ENCODE measurements at regions not wholly inside any gene's neighbourhood (a gene's known extent, or its start where the extent isn't known, plus 50 kb on each side); places are given as distances from the start of the nearest gene placed in this dataset.

DNA sequence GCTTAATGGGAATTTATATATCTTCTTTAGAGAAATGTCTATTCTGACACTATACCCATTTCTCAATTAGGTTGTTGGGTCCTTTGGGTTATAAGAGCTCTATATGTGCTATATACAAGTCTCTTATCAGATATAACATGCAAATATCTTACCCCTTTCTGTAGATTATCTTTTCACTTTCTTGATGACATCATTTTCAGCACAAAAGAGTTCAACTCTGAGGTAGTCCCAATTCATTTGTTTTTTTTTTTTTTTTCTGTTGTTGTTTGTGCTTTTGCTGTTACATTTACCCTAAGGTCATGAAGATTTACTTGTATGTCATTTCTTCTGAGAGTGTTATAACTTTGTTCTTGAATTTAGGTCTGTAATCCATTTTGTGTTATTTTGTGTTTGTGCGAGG lies 326.4 kb downstream of the CENPC start:
- no peak for DNase-seq

GRCh38 chr4:67207941-67208441 lies 337.3 kb downstream of the CENPC start:
- no peak for DNase-seq

- no peak for DNase-seq
Measured at GRCh38 chr4:67204441-67204840, 340.9 kb downstream of the CENPC start.

- no peak for DNase-seq
Measured at GRCh38 chr4:67201334-67201733, 344.0 kb downstream of the CENPC start.

DNA sequence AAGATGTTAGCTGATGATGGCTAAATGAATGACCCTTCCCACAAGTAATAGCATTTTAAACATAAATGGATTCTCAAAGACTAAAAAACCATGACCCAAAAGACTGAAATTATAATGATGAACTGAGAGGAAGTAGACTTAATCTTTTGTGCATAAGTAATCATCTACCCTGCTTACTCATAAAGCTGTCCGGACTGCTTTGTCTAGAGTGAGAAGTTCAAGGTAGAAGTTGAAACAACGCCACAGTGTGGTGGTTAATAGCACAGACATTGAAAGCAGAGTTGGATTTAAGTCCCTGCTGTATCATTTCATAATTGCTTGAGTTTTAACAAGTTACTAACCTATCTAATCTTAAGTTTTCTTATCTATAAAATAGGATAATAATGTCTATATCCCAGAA lies 346.6 kb downstream of the CENPC start:
- no peak for DNase-seq

- DNase-seq, result no peak
Measured at GRCh38 chr4:67167849-67168248, 377.5 kb downstream of the CENPC start.

GRCh38 chr4:67162690-67163089 lies 382.6 kb downstream of the CENPC start:
- DNase-seq, result no peak

- no peak for DNase-seq
Measured at GRCh38 chr4:67161311-67161710, 384.0 kb downstream of the CENPC start.

DNA sequence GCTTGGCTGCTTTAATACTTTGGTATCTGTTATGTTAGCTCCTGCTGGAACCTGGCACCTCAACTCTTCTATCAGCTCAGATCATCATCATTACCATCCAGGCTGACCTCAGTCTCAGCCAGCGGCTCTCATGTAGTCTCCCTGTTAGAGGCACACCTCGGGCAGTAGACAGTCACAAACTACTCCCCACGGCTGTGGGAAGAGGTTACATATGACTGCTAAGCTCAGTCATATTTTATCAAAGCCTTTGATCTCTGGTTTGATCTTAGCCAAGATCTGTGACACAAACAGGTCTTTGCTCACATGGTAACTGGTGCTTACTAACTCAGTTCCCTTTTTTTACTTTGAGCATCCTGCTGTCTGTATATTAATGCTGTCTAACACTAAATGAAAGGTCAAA lies 384.9 kb downstream of the CENPC start:
- no peak for DNase-seq

GRCh38 chr4:67158666-67159065 lies 386.6 kb downstream of the CENPC start:
- no peak for DNase-seq

DNA sequence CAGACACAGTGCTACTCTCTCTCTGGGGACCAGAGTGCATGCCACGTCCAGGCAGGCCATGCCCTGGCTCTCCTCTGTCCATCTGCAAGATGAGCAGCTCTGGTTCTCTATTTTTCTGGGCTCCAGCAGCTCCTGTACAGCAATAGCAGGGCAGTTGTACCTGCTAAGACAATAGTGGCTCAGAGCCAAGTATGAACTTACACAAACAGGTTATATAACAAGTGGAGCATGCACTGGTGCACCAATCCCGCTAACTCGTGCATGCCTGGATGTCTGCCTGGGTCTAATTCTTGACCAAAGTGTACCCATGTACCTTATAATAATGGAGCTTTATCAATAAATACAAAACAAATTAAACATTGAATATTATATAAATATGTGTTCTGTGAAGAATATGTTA lies 392.3 kb downstream of the CENPC start:
- no peak for DNase-seq

DNA sequence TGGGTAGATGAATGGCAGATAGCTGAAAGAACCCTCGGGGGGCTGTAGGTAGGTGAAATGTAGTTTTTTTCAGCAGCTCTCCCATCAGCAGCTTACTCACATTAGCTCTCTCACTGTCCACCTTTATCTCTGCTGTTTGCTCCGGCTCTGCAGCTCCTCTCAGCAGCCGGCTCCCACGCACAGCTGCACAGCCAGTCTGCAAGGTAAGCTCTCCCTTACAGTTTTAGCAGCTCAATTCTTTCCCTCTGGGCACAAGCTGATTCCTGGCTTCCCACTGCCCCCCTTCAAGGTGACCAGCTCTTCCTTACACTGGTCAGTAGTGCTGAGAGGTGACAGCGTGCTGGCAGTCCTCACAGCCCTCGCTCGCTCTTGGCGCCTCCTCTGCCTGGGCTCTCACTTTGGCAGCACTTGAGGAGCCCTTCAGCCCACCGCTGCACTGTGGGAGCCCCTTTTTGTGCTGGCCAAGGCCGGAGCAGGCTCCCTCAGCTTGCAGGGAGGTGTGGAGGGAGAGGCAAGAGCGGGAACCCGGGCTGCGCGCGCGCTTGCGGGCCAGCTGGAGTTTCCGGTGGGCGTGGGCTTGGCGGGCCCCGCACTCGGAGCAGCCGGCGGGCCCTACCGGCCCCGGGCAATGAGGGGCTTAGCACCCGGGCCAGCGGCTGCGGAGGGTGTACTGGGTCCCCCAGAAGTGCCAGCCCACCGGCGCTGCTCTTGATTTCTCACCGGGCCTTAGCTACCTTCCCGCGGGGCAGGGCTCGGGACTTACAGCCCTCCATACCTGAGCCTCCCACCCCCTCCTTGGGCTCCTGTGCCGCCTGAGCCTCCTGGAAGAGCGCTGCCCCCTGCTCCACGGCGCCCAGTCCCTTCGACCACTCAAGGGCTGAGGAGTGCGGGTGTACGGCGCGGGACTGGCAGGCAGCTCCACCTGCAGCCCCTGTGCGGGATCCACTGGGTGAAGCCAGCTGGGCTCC lies 393.6 kb downstream of the CENPC start:
- no peak for DNase-seq

DNA sequence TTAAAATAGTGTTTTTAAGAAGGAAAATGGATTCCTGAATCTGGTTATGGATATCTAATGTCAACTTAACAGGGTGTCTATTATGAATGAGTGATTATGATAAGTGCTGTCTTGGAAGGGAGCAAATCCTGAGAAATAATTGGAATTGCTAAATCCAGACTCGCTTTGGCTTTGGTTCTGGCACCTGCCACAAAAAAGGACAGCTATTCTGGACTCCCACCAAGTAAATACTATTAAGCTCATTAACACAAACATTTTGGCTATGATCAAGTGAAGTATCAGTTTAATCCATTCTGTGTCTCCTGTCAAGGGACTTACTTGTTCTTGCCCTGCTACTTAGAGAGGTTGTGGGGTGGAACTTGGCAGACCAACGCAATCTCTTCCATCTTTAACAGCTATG lies 403.7 kb downstream of the CENPC start:
- DNase-seq, result no peak

GRCh38 chr4:67134616-67135015 lies 410.7 kb downstream of the CENPC start:
- no peak for DNase-seq

- no peak for DNase-seq
Measured at GRCh38 chr4:67133162-67133561, 412.1 kb downstream of the CENPC start.

- DNase-seq, result no peak
Measured at GRCh38 chr4:67131224-67131623, 414.1 kb downstream of the CENPC start.

- no peak for DNase-seq
Measured at GRCh38 chr4:67130411-67130810, 414.9 kb downstream of the CENPC start.

GRCh38 chr4:67126570-67126969 lies 418.7 kb downstream of the CENPC start:
- DNase-seq, result no peak

DNA sequence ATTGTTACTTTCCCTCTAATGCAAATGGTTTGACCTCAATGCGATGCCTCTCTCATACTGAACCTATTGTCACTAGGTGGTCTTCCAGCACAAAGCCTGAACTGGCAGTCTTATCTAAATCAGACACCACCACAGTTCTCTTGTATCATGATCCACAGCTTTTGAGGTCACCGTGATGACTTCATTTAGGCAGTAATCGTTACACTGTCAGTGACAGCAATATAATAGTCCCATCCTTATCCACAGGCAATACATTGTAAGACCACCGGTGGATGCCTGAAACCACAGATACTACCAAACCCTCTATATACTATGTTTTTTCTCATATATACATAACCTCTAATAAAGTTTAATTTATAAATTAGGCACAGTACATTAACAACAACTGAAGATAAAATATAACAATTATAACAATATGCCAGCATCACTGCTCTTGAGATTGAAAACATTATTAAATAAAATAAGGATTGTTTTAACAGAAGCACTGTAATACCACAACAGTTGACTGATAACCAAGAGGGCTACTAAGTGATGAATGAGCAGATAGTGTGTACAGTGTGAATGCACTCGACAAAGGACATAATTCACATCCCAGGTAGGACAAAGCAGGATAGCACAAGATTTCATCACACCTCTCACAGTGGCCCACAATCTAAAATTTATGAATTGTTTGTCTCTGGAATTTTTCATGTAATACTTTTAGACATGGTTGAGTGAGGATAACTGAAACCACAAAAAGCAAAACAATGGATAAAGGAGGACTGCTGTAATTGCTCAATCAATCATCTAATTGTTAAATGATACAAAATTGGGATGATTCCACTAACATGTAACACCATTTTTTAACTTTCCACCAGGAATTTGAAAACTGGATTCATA lies 419.4 kb downstream of the CENPC start:
- DNase-seq, result no peak

- DNase-seq, result no peak
Measured at GRCh38 chr4:67124716-67125115, 420.6 kb downstream of the CENPC start.

DNA sequence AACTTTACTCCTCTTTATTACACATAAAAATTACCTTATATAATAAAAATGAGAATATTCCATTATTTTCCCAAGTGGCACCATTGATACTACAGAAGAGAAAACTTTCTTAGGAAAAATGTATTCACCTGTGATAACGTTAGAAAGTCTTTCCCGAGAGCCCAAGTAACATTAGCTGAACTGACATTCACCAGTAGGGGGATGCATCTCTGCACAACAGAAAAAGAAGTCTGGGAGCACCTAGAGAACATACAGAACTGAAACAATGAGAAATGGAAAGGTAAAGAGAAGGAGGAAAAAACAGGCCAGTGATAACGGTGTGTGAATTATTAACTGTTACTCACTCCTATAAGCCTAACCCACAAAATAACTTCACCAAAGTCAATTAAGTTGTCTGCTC lies 423.3 kb downstream of the CENPC start:
- no peak for DNase-seq

DNA sequence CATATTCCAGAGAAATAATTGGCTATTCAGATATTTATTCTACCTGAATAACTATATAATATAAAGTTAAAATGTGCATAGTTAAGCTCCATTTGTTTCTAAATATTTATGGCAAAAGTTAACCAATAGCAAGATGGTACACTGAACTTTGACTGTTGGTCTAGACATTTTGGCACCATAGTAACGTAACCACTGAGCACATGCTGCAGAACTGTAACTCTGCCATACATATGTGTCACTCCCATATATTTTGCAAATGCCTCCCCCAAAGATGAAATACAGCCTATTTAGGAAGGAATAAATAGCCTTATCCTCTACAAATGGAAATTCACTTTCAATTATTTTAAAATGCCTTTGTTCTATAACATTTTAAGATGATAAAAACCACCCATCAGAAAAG lies 424.9 kb downstream of the CENPC start:
- no peak for DNase-seq

- DNase-seq, result no peak
Measured at GRCh38 chr4:67109276-67109675, 436.0 kb downstream of the CENPC start.
